ENCODE measurements at regions not wholly inside any gene's neighbourhood (a gene's known extent, or its start where the extent isn't known, plus 50 kb on each side); places are given as distances from the start of the nearest gene placed in this dataset.
"Not testable (repeated sequence)": the region's sequence is repeated elsewhere in the genome, so short reads cannot be mapped to it uniquely, and the experiment has no call there.

DNA sequence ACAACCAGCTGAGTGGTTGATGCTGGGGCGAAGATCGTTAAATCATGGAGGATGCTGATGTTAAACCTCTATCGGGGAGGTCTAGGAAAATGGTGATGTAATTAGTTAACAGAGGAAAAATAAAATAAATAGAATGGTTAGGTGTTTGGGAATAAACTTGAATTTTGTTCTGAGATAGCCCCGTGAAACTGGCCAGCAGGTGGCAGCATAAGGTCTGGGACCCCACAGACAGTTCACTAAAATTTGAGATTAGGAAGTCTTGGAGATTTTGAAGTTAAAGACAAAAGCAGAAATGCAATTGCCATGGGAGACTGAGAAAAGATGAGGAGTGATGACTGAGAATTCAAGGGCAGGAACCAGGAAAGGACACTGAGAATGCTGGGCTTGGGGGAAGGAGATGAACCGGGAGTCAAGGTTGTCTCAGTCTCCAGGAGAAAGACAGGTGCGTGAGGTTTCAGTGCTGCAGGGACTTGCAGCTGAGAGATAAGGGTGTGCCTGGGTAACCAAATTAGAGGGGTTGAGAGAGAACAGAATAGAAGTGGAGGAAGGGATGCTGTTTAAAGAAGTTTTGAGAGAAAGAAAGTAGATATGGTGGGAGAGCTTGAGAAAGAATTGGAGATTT lies 248.0 kb downstream of the ZNF92 start:
- not testable (repeated sequence) for DNase-seq (ENCODE audit: low spot score)

DNA sequence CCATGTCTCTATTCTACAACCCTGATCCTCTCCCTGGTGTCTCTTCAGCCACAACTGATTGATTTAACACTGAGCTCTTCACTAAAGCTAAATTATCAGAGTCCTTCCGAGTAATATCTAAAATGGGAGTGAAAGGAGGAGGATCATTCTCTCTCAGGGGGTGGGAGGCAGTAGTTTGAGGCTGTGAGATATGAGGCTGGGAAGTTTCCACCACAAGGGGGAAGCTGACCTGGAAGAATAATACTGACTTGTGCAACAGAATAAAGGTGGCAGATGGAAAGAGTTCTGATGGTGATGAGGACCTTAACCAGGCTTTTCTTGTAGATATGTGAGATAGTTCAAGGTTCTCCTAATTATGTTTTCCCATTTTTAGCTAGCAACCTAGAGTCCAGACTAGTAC lies 241.6 kb upstream of the VKORC1L1 start:
- not testable (repeated sequence) for DNase-seq (ENCODE audit: low spot score)

DNA sequence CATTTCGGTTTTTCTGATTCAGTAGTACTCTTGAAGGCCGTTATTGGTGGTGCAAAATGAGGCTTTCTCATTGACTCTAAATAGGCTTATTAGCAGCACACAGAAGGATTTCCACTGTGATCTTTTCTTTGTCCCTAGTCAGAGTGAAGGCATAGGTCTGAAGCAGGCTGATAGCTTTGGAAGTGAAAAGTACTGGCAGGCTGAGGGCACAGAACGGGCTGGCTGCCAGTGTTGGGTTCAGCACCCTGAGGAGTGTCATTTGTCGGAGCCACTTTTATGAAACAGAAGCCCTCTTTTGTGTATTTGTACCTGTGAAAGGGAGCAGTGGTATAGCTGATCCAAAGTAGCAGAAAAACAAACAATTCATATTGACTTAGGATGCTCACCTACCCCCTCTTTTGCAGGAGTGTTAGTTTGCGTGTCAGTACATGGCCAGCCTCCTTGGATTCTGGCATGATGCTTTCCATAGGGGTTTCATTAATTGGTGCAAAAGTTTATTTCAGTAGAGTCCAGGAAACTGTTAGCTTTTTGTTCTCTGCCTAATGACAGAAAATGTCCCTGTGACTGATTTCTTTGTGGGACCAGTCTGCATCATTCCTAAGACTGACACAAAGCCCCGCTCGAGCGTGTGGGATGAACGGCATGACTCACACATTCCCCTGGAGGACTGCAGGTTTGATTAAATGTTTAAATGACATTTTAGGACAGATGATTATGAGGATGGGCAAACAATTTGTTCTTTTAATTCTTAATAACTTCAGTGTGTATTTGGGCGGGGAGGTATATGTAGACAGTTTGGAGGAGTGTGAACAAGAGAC lies 239.1 kb upstream of the VKORC1L1 start:
- DNase-seq (ENCODE audit: low spot score) = not testable (repeated sequence)

DNA sequence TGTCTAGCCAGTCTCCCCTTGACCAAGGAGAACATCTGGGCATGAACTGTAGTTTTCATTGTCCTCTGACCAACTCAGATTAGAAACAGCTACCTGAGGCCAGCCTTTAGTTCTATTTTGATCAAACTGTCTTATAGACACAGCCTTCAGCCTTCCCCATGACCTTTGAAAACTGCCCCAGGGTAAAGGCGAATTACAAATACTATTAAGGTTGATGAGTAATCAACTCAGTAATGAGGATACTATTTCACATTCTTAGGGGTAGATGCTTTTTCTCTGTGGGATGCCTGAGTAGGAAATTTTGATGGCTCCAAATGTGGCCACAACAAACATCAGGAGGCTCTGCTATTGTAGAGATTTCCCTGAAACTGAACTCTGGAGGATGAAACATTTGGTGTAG lies 234.0 kb upstream of the VKORC1L1 start:
- DNase-seq (ENCODE audit: low spot score) = not testable (repeated sequence)

DNA sequence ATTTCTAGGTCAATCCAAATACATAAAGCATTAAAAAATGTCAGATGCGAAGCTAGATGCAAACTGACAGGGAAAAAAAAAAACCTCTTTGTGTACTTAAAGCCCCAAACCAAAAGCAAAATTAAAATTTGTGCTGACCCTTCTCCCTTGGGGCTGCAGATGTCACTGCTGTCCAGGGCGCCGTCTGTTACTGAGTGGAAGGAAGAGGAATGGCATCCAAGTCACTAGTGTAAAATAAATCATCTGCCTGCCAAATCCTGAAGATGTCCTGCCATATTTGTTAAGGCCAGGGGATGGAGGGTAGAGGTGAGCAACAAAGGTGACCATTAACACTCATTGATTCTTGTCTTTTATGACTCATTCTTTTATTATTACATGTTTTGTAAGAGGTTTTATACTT lies 233.2 kb upstream of the VKORC1L1 start:
- not testable (repeated sequence) for DNase-seq (ENCODE audit: low spot score)

DNA sequence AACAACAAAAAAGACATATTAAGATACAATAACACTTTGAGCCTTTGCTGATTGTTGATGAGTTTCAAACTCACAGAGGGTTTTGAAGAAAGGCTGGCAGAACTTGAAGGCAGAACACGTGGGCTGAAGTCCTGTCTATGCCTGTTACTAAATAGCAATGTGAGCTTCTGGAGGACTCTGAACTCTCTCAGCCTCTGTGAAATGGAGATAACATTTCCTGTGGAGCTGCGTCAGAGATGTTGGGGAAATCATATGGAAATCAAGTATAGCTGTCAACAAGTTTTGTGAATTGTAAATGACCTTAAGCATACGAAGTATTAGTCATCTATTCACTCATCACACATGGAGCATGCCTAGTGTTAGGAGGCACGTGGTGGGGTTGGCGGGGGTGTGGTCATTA lies 229.4 kb upstream of the VKORC1L1 start:
- not testable (repeated sequence) for DNase-seq (ENCODE audit: low spot score)

DNA sequence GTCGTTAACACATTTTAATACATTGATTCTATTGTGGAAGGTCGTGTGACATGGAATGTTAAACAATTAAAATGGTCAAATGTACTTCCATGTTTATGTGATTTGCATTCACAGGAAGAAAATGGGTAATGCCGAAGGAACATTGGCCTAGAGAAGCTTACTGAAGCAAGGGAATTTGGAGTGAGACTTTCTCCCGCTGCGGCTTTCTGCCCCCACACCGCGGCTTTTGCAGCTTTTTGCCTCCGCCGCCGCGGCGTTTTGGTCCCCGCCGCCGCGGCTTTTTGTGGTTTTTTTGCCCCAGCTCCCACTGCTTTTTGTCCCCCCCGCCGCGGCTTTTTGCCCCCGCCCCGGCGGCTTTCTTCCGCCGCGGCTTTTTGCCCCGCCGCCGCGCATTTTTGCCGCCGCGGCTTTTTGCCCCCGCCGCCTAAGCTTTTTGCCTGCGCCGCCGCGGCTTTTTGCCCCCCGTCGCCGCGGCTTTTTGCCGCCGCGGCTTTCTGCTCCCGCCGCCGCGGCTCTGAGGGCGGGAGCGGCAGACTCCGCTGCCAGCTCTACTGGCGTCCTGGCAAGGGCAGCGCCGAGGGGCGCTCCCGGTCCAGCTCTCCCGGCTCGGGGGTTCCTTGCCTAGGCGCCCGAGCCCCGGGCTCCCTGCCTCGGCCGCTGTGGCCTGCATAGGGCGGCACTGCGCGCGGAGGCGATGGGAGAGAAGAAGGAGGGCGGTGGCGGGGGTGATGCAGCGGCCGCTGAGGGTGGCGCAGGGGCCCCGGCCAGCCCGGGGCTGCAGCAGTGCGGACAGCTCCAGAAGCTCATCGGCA lies 225.5 kb upstream of the VKORC1L1 start:
- not testable (repeated sequence) for DNase-seq (ENCODE audit: low spot score)

DNA sequence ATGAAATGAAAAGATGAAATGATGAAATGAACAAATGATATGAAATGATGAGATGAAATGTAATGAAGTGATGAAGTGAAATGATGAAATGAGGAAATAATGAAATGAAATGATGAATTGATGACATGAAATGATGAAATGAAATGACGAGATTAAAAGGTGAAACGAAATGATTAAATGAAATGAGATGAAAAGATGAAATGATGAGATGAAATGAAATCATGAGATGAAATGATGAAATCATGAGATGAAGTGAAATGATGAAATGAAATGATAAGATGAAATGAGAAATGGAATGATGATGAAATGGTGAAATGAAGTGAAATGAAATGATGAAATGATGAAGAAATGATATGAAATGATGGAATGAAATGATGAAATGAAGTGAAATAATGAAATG lies 221.7 kb upstream of the VKORC1L1 start:
- DNase-seq (ENCODE audit: low spot score) = not testable (repeated sequence)

DNA sequence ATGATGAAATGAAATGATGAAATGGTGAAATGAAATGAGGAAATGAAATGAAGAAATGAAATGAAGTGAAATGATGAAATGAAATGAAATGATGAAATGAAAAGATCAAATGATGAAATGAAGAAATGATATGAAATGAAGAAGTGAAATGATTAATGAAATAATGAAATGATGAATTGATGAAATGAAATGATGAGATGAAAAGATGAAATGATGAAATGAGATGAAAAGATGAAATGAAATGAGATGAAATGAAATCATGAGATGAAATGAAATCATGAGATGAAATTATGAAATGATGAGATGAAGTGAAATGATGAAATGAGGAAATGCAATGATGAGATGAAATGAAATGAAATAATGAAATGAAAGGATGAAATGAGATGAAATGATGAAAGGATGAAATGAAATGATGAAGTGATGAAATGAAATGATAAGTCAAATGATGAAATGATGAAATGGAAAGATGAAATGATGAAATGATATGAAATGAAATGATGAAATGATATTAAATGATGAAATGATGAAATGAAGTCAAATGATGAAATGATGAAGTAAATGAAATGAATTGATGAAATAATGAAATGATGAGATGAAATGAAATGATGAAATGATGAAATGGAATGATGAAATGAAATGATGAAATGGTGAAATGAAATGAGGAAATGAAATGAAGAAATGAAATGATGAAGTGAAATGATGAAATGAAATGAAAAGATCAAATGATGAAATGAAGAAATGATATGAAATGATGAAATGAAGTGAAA lies 220.9 kb upstream of the VKORC1L1 start:
- DNase-seq (ENCODE audit: low spot score) = not testable (repeated sequence)

DNA sequence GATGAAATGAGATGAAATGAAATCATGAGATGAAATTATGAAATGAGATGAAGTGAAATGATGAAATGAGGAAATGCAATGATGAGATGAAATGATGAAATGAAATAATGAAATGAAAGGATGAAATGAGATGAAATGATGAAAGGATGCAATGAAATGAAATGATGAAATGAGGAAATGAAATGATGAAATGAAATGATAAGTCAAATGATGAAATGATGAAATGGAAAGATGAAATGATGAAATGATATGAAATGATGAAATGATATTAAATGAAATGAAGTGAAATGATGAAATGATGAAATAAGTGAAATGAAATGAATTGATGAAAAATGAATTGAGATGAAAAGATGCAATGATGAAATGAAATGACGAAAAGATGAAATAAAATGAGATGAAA lies 220.2 kb upstream of the VKORC1L1 start:
- DNase-seq (ENCODE audit: low spot score) = not testable (repeated sequence)

DNA sequence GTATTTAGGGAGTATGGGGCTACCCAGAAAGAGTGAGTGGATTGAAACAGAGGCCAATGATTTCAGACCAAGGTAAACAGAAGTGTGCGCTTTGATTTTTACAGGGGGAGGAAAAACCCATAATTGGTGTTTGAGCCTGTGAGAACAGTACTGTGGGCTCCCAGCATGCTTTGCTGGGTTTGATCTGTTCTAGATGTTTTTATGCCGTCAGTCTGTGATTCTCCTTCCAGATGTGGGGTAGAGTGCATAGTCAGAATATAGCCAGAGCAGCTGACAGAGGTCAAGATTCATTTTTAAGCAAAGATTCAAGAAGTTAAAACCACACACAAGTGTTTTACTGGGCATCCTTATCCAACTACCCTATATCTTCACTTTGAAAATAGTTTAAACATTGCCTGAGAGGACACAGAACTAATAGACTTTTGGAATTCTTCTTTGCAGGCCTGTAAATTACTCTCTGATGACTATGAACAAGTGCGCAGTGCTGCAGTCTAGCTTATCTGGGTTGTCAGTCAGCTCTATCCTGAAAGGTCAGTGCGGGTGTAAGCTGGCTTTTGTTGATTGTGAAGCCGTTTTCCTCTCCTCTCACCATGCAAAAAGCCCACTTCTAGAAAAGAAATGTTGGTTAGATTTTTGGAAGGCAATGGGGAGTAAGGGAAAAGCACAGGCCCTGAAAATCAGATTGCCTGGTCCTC lies 216.2 kb upstream of the VKORC1L1 start:
- DNase-seq (ENCODE audit: low spot score) = not testable (repeated sequence)

DNA sequence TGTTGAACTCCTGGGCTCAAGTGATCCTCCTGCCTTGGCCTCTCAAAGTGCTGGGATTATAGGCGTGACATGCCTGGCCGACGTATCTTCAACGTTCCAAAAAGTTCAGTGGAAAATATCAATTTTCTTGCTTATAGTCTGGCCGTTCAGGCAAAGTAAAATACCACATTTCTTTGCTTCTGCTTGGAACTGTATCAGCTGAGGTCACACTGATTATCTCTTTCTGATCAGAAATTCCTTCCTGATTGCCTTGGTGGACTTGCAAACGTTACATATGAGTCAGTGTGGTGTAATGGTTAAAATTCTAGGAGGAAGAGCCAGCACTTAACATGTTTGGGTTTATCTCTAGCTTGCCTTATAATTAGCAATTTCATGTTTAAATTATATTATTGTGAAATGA lies 189.5 kb upstream of the VKORC1L1 start:
- not testable (repeated sequence) for DNase-seq (ENCODE audit: low spot score)

DNA sequence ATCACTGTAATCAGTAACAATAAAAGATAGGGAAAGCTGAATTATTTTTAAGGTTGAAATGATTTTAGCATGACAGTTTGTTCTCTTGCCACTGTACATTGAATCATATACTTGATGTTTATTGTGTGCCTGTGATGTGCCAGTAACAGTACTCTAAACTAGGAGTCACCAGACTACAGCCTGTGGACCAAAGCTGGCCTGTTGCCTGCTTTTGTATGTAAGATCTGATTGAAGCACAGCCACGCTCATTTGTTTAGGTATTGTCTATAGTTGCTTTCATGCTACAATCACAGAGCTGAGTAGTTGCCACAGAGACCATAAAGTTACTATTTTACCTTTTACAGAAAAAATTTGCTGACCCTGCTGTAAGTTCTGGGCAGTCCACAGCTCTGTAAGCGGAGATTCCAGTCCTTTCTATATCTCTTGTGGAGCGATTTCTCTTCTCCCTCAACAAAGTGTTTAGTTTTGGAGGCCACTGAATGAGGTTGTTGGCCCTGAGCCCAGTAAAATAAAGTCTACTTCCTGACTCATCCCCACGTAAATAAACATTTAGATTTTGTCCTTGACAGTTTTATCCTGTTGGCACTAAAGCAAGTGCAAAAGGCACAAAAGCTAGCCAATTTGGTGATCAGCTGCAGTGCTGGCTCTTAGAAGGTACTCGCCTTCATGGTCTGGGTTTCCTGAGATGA lies 173.7 kb upstream of the VKORC1L1 start:
- not testable (repeated sequence) for DNase-seq (ENCODE audit: low spot score)

DNA sequence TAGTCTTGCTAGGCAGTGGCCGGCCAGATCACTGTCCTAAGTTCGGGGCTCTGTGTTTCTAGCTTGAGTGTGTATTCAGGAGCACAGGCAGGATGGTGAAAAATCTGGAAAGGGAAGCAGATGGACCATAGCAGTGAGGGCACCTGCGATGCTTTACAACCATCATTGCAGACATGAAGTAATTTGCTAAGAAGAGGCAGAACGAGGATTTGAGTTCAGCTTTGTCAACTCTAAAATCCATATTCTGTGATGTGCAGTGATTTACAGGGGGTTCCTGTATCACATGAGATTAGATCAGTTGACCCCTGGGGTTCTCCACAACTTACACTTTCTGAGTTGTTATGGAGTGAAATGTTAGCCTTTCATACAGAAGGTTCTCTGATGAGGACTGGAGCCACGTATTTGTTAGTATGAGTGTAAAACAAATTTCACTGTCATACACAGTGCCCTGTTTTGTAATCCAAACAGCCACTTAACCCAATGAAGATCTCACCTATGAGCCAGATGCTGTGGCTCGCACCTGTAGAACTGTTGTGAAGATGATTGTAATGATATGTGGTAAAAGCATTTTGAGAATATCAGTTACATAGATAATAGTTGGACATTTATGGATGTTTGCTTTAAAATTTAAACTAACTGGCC lies 173.0 kb upstream of the VKORC1L1 start:
- not testable (repeated sequence) for DNase-seq (ENCODE audit: low spot score)

DNA sequence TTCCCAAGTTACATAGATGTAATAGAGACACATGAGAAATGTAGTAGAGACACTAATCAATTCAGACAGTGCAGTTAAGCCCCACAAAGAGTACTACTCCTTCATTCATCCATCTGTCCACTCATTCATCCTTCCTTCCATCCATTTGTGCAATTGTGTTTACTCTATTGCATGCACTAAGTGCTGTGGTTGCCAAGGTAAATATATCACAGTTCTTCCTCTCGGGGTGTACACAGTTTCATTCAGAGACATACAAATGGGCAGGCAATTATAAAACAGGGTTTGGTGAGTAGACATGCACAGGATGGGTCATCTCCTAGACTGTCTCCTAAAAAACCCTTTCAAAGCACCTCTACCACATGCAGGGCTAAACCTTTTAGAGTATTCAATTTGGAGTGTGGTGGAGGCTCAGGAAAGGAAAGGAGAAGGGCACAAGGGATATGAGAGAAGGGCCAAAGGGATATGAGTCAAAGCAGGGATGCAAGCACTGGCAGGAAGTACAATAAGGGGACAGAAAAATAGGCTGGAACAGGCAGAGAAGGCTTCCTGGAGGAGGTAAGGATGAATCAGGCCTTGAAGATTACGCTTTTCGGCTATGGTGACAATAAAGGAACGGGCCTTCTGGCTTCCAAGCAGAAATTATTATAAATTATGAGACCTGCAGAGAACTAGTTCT lies 153.6 kb upstream of the VKORC1L1 start:
- not testable (repeated sequence) for DNase-seq (ENCODE audit: low spot score)

DNA sequence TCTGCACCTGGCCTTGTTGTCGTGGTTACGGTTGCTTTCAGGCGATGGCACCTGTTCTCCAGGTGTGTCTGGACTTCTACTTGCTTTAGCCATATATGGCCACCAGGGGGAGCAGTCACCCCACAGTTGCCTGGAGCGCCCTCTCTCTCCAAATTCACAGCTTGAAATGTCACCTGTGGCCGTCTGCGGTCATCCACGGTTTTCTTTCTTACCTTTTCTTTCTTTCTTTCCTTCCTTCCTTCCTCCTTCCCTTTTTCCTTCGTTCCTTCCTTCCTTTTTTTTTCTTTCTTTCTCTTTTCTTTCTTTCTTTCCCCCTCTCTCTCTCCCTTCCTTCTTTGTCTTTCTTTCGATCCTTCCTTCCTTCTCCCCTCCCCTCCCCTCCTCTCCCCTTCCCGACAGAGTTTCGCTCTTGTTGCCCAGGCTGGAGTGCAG lies 150.5 kb upstream of the VKORC1L1 start:
- no peak for DNase-seq (ENCODE audit: low spot score)

DNA sequence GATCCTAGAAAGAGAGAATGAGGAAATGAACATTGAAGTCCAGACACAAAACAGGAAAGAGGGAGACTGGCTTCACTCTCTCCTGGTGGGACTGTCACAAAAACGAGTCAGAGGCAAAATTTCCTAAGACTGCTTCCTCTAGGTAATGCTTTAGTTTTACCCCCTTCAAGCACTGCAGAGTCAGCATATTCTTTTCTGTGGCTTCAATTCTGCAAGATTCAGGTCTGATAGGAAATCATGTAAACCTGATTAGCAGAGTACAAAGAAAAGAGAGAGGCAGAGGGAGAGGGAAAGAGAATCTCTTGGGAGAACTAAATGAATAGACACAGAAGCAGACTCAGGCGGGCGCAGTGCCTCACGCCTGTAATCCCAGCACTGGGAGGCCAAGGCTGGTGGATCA lies 145.7 kb upstream of the VKORC1L1 start:
- DNase-seq (ENCODE audit: low spot score) = not testable (repeated sequence)

DNA sequence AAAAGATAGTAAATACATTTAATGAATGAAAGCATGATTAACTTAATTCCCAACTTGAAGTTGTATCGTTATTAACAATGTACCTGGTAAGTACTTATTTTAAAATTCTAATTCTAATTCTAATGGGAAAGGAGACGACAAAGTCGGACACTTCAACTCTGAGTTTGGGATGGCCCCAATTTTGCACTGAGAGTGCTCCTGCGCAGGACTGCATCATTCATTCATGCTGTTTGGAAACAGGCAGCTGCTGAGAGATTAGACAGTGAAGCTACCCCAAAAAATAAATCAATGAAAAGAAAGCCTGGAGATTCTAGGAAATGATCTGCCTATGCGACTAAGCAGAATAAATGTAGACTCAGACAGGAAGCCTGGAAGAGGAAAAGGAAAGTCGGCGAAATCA lies 141.7 kb upstream of the VKORC1L1 start:
- DNase-seq (ENCODE audit: low spot score) = no peak

DNA sequence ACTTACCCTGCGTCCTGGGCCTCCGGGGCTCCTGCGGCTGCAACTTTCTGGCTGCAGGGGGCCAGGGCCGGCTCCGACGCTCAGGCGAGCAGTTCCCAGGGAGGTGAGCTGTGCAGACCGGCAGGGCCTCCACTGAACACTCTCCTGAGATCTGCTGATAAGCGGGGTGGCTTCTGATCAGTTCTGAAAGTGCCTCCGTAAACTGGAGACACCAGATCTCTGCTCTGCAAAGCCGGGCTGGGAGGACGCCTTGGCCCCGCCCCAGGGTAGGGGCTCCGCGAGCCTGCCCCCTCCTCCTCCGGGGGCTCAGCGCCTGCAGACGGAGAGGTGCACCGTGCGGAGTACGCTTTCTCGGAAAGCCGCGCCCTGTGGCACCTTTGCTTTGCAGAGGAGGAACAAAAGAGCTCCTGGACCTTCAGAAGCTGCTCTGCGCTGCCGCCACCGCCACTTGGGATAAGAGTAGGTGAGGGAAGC lies 141.3 kb upstream of the VKORC1L1 start:
- no peak for DNase-seq (ENCODE audit: low spot score)

Measured in hepatic stellate cell (primary cell).